OCI-LY1 (cell line): ENCODE measurements at regions not wholly inside any gene's neighbourhood (a gene's known extent, or its start where the extent isn't known, plus 50 kb on each side); places are given as distances from the start of the nearest gene placed in this dataset.
"Not testable (repeated sequence)": the region's sequence is repeated elsewhere in the genome, so short reads cannot be mapped to it uniquely, and the experiment has no call there.

Experiments
- EZH2 ChIP-seq: fragments of 200-600 bp; sonication (generic), shearing (Covaris generic); IDR thresholded peaks from 2 replicates; pipeline ENCODE4 v1.8.0; 2017; ENCODE audit warnings: borderline replicate concordance, mixed run types, mild to moderate bottlenecking, antibody characterized with exemption, low read length, moderate library complexity, mixed read lengths
- TF ChIP-seq, protein P1 (sequence below): fragments of 200-600 bp; sonication (generic), shearing (Covaris generic); IDR thresholded peaks from 2 replicates; pipeline ENCODE4 v1.5.1; 2017; ENCODE audit warnings: mild to moderate bottlenecking, antibody characterized with exemption, low read length, moderate library complexity, mixed read lengths

DNA sequence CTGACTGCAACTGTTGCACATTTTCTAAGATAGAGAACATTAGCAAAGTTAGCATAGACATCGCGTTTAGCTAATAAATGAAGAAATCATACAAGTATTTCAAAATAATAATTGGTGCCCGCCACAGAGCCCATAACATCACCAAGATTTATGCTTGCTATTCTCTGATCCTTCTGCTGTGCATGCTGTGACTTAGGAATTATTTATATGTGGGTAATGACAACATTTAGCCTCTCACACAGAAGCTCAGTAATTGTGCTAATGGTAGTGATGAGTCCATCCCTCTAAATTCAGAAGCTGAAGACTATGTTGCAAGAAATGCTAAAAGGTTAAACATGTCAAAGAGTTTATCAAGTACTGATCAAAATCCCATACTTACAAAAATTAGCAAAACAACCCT, 677.0 kb upstream of the PABPC5 start:
- TF ChIP-seq, protein P1, sequence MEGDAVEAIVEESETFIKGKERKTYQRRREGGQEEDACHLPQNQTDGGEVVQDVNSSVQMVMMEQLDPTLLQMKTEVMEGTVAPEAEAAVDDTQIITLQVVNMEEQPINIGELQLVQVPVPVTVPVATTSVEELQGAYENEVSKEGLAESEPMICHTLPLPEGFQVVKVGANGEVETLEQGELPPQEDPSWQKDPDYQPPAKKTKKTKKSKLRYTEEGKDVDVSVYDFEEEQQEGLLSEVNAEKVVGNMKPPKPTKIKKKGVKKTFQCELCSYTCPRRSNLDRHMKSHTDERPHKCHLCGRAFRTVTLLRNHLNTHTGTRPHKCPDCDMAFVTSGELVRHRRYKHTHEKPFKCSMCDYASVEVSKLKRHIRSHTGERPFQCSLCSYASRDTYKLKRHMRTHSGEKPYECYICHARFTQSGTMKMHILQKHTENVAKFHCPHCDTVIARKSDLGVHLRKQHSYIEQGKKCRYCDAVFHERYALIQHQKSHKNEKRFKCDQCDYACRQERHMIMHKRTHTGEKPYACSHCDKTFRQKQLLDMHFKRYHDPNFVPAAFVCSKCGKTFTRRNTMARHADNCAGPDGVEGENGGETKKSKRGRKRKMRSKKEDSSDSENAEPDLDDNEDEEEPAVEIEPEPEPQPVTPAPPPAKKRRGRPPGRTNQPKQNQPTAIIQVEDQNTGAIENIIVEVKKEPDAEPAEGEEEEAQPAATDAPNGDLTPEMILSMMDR: not testable (repeated sequence)
- TF ChIP-seq EZH2: not testable (repeated sequence)
